HEK293 (cell line): ENCODE measurements at regions not wholly inside any gene's neighbourhood (a gene's known extent, or its start where the extent isn't known, plus 50 kb on each side); places are given as distances from the start of the nearest gene placed in this dataset.

Experiments used
- CTCF ChIA-PET: fragments of 350-600 bp; formaldehyde crosslinking; extraction: SDS; loops from one replicate; lab custom pipeline; 2021; ENCODE audit warnings: antibody characterized with exemption; lab: Yijun Ruan, JAX
- POLR2A ChIA-PET: fragments of 300-600 bp; formaldehyde crosslinking; extraction: SDS; loops from one replicate; lab custom pipeline; 2020; ENCODE audit warnings: antibody characterized with exemption, inconsistent platforms; lab: Yijun Ruan, JAX
- H3K27ac ChIP-seq: fragments of 200-500 bp; sonication (Bioruptor generic); 2 replicates; pipeline ENCODE4 v1.5.1; 2014; ENCODE audit warnings: low read depth, low read length, control low read depth, inconsistent platforms; ENCODE audit errors: extremely low read depth
- H3K36me3 ChIP-seq, 2 experiments: fragments of 200-500 bp in 1 of 2; sonication (Bioruptor generic) in 1 of 2; 1 replicate in 1 of 2; 2 replicates in 1 of 2; pipeline ENCODE4 v1.5.1; 2014 to 2017; ENCODE audit warnings: inconsistent platforms in 2 of 2, low read length in 2 of 2; ENCODE audit not compliant: control insufficient read depth in 2 of 2, insufficient read depth in 1 of 2
- H3K4me1 ChIP-seq: fragments of 200-500 bp; sonication (Bioruptor generic); 2 replicates; pipeline ENCODE4 v1.5.1; 2014; ENCODE audit warnings: mild to moderate bottlenecking, low read length, inconsistent platforms; ENCODE audit not compliant: control insufficient read depth, insufficient read depth
- H3K4me3 ChIP-seq: 2 replicates; pipeline ENCODE4 v1.5.1; 2011; ENCODE audit warnings: low read depth, mild to moderate bottlenecking, control low read depth, low read length, moderate library complexity
- H3K9me3 ChIP-seq: fragments of 200-500 bp; sonication (Bioruptor generic); 2 replicates; pipeline ENCODE4 v1.5.1; 2014; ENCODE audit warnings: low read depth, low read length, inconsistent platforms; ENCODE audit not compliant: control insufficient read depth, insufficient read depth
- ATF2 ChIP-seq: fragments of 450-650 bp; formaldehyde crosslinking; IDR thresholded peaks from 2 replicates; pipeline ENCODE4 v1.5.1; 2016; ENCODE audit warnings: missing biosample characterization, missing genetic modification characterization, low read depth
- EGR2 ChIP-seq: fragments of 450-650 bp; formaldehyde crosslinking; IDR thresholded peaks from 2 replicates; pipeline ENCODE4 v1.5.1; 2016; ENCODE audit warnings: low read depth, missing biosample characterization, missing genetic modification characterization
- GLIS1 ChIP-seq: fragments of 450-650 bp; formaldehyde crosslinking; IDR thresholded peaks from 2 replicates; pipeline ENCODE4 v1.5.1; 2016; ENCODE audit warnings: missing biosample characterization, missing genetic modification characterization
- OVOL3 ChIP-seq: fragments of 450-650 bp; formaldehyde crosslinking; IDR thresholded peaks from 2 replicates; pipeline ENCODE4 v1.5.1; 2016; ENCODE audit warnings: missing biosample characterization, missing genetic modification characterization
- REST ChIP-seq: fragments of 450-650 bp; formaldehyde crosslinking; IDR thresholded peaks from 2 replicates; pipeline ENCODE4 v1.5.1; 2016; ENCODE audit warnings: missing biosample characterization, missing genetic modification characterization
- ZBTB48 ChIP-seq: fragments of 450-650 bp; formaldehyde crosslinking; IDR thresholded peaks from 2 replicates; pipeline ENCODE4 v1.5.1; 2016; ENCODE audit warnings: missing biosample characterization, missing genetic modification characterization
- ZBTB7A ChIP-seq: fragments of 450-650 bp; formaldehyde crosslinking; IDR thresholded peaks from 2 replicates; pipeline ENCODE4 v1.5.1; 2016; ENCODE audit warnings: low read depth, missing biosample characterization, missing genetic modification characterization
- ZFHX2 ChIP-seq: fragments of 450-650 bp; formaldehyde crosslinking; conservative IDR thresholded peaks from 2 replicates; pipeline ENCODE4 v1.5.1; 2016; ENCODE audit warnings: missing biosample characterization, missing genetic modification characterization
- ZNF10 ChIP-seq: fragments of 450-650 bp; formaldehyde crosslinking; IDR thresholded peaks from 2 replicates; pipeline ENCODE4 v1.5.1; 2017; ENCODE audit warnings: missing biosample characterization, missing genetic modification characterization
- ZNF148 ChIP-seq: fragments of 450-650 bp; formaldehyde crosslinking; IDR thresholded peaks from 2 replicates; pipeline ENCODE4 v1.5.0; 2017; ENCODE audit warnings: missing biosample characterization, missing genetic modification characterization, borderline replicate concordance
- ZNF184 ChIP-seq: fragments of 450-650 bp; IDR thresholded peaks from 2 replicates; pipeline ENCODE4 v1.5.1; 2018; ENCODE audit warnings: missing biosample characterization, mild to moderate bottlenecking, missing genetic modification characterization
- ZNF211 ChIP-seq: fragments of 450-650 bp; formaldehyde crosslinking; IDR thresholded peaks from 2 replicates; pipeline ENCODE4 v1.5.1; 2016; ENCODE audit warnings: low read depth, missing biosample characterization, missing genetic modification characterization
- ZNF280D ChIP-seq: fragments of 450-650 bp; formaldehyde crosslinking; IDR thresholded peaks from 2 replicates; pipeline ENCODE4 v1.5.1; 2016; ENCODE audit warnings: missing biosample characterization, missing genetic modification characterization
- ZNF292 ChIP-seq: fragments of 450-650 bp; formaldehyde crosslinking; IDR thresholded peaks from 2 replicates; pipeline ENCODE4 v1.5.1; 2016; ENCODE audit warnings: low read depth, missing biosample characterization, missing genetic modification characterization, borderline replicate concordance
- ZNF529 ChIP-seq: fragments of 450-650 bp; formaldehyde crosslinking; IDR thresholded peaks from 2 replicates; pipeline ENCODE4 v1.5.1; 2017; ENCODE audit warnings: missing genetic modification characterization, missing biosample characterization; ENCODE audit not compliant: insufficient replicate concordance
- ZNF610 ChIP-seq: fragments of 450-650 bp; formaldehyde crosslinking; IDR thresholded peaks from 2 replicates; pipeline ENCODE4 v1.5.1; 2016; ENCODE audit warnings: missing biosample characterization, missing genetic modification characterization, borderline replicate concordance
- ZNF645 ChIP-seq: fragments of 450-650 bp; formaldehyde crosslinking; IDR thresholded peaks from 2 replicates; pipeline ENCODE4; 2016; ENCODE audit warnings: missing biosample characterization, missing genetic modification characterization
- ZNF670 ChIP-seq: fragments of 450-650 bp; formaldehyde crosslinking; IDR thresholded peaks from 2 replicates; pipeline ENCODE4 v1.5.1; 2016; ENCODE audit warnings: missing biosample characterization, missing genetic modification characterization, low read depth
- ZNF747 ChIP-seq: fragments of 450-650 bp; formaldehyde crosslinking; IDR thresholded peaks from 2 replicates; pipeline ENCODE4 v1.5.1; 2016; ENCODE audit warnings: missing biosample characterization, missing genetic modification characterization

- TF ChIP-seq ZBTB7A (tag by site-specific recombination) (no peak), REST (no peak), ZNF747 (tag by site-specific recombination) (no peak), ZNF670 (tag by site-specific recombination) (no peak), ZNF529 (tag by site-specific recombination) (no peak), ZNF211 (no peak), ATF2 (no peak)
- TF ChIP-seq, all 188 proteins: peak for 0
- Histone ChIP-seq H3K9me3 (no peaks in the 10 kb centered on the region), H3K36me3 (no peaks in the 10 kb centered on the region), H3K27ac (no peak overlapping the region), H3K4me1 (no peaks in the 10 kb centered on the region), H3K4me3 (no peak overlapping the region)
- ChIA-PET CTCF (no interaction called here), POLR2A (no interaction called here)
Measured at GRCh38 chr2:43005975-43006833, 213.8 kb upstream of the HAAO start.

- CTCF ChIA-PET, result no interaction called here
- POLR2A ChIA-PET, result no interaction called here
- H3K27ac ChIP-seq, result no peak overlapping the region
Measured at GRCh38 chr2:43005245-43005974, 213.0 kb upstream of the HAAO start.

GRCh38 chr2:43004879-43005244 is 212.5 kb upstream of the HAAO start:
- Histone ChIP-seq H3K36me3 (no peaks in the 10 kb centered on the region), H3K27ac (no peak overlapping the region), H3K4me1 (no peaks in the 10 kb centered on the region), H3K4me3 (no peak overlapping the region), H3K9me3 (no peaks in the 10 kb centered on the region)
- ChIA-PET CTCF (interaction anchor here (1.0 to 1.2 kb wide), 2 partner anchors 19 to 224 kb away, joined by 4 to 5 read pairs; no protein-coding TSS in a partner anchor), POLR2A (no interaction called here)
- TF ChIP-seq ZNF148 (tag by site-specific recombination) (no peak), ZNF280D (no peak), ZNF184 (tag by site-specific recombination) (no peak), ZNF10 (tag by site-specific recombination) (no peak), GLIS1 (tag by site-specific recombination) (no peak), ZFHX2 (tag by site-specific recombination) (no peak)

More at GRCh38 chr2:43005245-43005974, 213.0 kb upstream of the HAAO start:
- Histone ChIP-seq H3K36me3 (no peaks in the 10 kb centered on the region), H3K4me3 (no peak overlapping the region), H3K9me3 (no peaks in the 10 kb centered on the region), H3K4me1 (no peaks in the 10 kb centered on the region)
- TF ChIP-seq EGR2 (tag by site-specific recombination) (peak; percentile 40), ZNF645 (tag by site-specific recombination) (no peak), ZNF292 (tag by site-specific recombination) (no peak), OVOL3 (tag by site-specific recombination) (no peak), ZBTB48 (tag by site-specific recombination) (no peak), ZNF610 (no peak), ZFHX2 (tag by site-specific recombination) (0 out of 2 replicates have a peak, but pooled peaks have one; percentile 24)
